NCI-H446 (cell line): ENCODE measurements at regions not wholly inside any gene's neighbourhood (a gene's known extent, or its start where the extent isn't known, plus 50 kb on each side); places are given as distances from the start of the nearest gene placed in this dataset.
A peak's percentile ranks its signal among the peaks of the same experiment; 100 is the strongest.

Source experiments
- DNase-seq, 2 experiments: peaks; one replicate each; lab custom pipeline; 2025; lab: John Stamatoyannopoulos, UW

- no peak for DNase-seq
Observed at GRCh38 chr6:142500250-142500786, 198.5 kb downstream of the ADGRG6 start.

DNA sequence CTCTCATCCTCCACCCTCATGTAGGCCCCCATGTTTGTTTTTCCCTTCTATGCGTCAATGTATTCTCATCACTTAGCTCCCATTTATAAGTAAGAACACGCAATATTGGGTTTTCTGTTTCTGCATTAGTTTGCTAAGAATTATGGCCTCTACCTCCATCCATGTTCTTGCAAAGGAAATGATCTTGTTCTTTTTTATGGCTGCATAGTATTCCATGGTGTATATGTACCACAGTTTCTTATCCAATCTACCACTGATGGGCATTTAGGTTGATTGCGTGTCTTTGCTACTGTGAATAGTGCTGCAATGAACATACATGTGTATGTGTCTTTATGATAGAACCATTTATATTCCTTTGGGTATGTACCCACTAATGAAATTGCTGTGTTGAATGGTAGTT, 200.0 kb downstream of the ADGRG6 start:
- DNase-seq, result no peak

GRCh38 chr6:142507065-142507464, 205.3 kb downstream of the ADGRG6 start:
- no peak for DNase-seq

- no peak for DNase-seq
Observed at GRCh38 chr6:142510211-142510610, 208.4 kb downstream of the ADGRG6 start.

GRCh38 chr6:142518126-142518525, 216.3 kb downstream of the ADGRG6 start:
- DNase-seq, result peak; percentile 7 to 39

GRCh38 chr6:142518761-142519160, 217.0 kb downstream of the ADGRG6 start:
- no peak for DNase-seq

DNA sequence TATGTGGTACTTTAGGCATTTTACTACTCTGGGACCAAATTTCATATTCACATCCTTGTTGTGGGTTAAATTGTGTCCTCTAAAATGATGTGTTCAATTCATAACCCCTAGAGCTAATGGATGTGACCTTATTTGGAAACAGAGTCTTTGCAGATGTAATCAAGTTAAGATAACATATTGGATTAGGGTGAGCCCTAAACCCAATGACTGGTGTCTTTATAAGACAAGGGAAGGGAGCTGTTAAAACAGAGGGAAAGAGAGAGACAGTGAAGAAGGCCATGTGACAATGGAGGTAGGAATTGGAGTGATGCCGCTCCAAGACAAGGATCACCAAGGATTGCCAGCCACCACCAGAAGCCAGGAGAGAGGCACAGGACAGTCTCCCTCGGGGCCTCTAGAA, 220.0 kb downstream of the ADGRG6 start:
- no peak for DNase-seq

GRCh38 chr6:142523515-142524375, 221.9 kb downstream of the ADGRG6 start:
- DNase-seq, result no peak

GRCh38 chr6:142530566-142530965, 228.8 kb downstream of the ADGRG6 start:
- no peak for DNase-seq

DNA sequence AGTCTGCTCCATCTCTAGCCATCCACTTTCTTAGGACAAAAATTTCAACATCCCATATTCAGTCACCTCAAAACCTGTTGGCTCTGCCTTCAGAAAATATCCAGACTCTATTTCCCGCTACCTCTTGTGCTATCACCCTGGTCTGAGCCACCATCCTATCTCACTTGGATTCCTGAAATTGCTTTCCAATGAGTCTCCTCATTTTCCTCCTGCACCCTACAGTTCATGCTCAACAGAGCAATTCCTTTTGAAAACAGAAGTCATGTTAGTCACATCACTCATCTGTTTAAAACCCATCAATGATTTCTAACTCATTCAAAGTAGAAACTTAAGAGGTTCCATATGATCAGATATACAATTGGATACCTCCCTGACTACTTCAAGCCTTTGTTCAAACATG, 229.9 kb downstream of the ADGRG6 start:
- DNase-seq, result no peak

DNA sequence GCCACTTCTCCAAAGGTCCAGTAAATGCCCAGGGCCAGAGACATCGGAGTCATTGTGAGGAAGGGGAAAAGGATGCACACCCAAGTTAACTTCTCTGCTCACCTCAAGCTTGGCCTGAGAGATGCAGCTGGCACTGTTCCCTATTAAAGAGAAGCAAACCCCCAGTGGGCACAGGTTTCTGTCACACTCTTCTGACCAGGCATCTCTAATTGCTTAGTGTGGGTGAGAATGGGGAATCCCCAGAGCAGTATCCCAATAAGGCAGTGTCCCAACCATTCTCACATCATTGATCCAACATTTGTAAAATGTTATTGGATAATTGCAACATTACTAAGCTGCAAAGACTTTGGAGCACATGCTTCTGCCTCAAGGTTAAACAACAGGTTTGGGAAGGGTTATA, 232.3 kb downstream of the ADGRG6 start:
- no peak for DNase-seq

DNA sequence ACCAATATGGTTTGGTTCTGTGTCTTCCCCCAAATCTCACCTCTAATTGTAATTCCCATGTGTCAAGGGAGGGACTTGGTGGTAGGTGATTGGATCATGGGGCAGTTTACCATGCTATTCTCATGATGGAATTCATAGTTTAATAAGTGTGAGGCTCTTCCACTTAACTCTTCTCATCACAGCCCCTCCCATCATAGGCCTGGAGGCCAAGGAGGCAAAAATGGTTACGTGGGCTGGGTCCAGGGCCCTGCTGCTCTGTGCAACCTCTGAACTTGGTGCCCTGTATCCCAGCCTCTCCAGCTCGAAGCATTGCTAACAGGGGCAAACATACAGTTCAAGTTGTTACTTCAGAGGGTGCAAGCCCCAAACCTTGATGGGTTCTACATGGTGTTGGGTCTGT, 232.7 kb downstream of the ADGRG6 start:
- DNase-seq, result no peak

- peak; percentile 17 to 39 for DNase-seq
Observed at GRCh38 chr6:142537612-142538478, 236.0 kb downstream of the ADGRG6 start.

GRCh38 chr6:142542704-142543233, 241.0 kb downstream of the ADGRG6 start:
- peak in 1 of 2 experiments; percentile 1 for DNase-seq

GRCh38 chr6:142543606-142544005, 241.8 kb downstream of the ADGRG6 start:
- DNase-seq, result no peak

DNA sequence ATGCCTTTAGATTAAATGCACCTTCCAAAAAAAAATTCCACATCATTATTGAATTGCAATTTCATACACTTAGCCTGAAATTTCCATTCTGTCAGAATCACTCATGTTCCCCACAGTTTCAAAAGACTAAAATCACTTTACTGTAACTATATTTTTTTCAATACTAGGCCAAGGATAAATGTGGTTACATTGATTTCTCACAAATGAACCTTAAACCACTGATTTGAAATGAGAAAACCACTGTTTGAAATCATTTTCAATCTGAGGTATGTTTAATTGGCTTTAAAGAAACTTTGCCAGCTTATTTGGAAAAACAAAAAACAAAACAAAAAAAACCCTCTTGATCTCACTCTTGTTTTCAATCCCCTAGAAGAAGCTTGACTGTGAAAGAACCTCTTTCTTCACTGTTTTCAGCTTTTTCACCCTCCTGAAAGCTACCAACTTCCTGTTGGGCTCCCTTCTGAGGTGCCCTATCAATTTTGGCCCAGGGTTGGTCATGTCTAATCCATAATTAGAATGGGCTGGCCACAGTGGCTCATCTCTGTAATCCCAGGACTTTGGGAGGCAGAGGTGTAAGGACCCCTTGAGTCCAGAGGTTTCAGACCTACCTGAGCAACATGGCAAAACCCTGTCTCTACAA, 242.5 kb downstream of the ADGRG6 start:
- no peak for DNase-seq

DNA sequence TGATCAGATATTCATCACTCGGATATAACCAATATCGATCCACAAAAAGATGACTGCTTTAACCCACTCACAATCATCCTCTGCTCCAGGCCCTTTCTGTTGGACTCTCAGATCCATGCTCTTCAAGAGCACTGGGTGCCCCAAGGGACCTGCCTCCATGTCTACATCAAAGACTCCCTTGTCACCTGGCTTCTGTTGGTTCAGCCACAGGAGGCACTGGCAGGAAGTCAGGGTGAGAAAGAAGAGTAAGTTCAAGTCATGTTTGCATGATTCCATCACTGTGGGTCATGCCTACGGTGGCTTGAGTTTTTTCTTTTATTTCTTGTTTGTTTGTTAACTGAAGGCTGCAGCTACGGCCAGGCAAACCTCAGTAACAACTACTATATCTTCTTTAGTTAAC, 243.3 kb downstream of the ADGRG6 start:
- DNase-seq, result no peak

- DNase-seq, result no peak
Observed at GRCh38 chr6:142548566-142548965, 246.8 kb downstream of the ADGRG6 start.

DNA sequence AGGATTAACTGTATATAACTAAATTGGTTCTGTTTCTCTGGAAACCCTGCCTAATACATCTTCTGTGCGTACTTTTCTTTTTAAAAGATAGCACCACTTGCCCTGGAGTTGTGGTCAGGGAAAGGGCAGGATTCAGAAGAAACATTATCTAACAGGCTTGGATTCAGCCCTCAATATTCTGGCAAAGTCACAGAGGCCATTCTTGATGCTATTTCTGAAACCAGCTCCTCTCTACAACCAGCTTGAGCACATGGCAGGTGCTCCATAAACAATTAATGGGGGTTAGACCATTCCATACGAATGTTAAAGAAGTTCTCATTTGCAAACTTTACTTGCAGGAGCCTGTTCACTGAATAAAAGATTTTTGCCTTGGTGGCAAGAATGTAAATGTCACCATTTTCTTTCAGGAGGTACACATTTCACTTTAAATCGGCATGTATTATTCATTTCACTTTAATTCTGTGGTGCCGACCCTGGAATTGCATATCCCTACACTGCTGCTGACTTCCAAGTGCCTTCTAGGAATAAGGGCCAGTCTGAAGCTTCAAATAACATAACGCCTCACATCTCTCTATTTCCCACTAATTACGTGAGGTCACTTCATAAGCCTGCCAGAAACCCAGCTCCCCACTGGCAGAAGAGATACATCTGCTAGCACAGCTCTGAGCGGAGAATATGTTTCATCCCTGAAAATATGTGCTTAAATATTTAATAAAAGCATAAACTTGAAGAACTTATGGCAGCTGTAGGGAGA, 248.7 kb downstream of the ADGRG6 start:
- DNase-seq, result no peak

DNA sequence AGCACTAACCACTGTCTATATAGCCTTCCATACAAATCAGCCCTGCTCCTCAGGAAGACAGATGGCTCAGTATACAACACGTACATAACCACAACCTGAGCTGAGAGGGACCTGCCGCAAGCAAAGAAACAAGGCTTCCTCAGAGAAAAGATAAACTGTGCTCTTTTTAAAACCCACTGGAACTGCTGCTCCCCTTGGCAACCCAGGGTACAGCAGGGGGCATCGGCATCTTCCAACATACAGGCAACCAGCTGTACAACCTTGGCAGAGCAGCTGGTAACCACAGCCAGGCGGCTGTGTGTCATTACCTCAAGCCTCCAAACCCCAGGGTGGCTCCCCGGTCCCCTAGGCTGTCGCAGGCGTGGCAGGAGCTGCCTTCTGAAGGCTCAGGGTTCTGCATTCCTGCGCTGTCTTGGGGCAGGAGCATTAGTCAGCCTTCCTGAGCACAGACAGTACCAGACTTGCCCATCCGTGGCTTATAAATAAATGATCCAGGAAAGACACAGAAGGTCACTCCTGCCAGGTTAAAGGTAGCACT, 249.5 kb downstream of the ADGRG6 start:
- DNase-seq, result peak in 1 of 2 experiments; percentile 50

- DNase-seq, result no peak
Observed at GRCh38 chr6:142558786-142559185, 257.0 kb downstream of the ADGRG6 start.
